ENCODE measurements at regions not wholly inside any gene's neighbourhood (a gene's known extent, or its start where the extent isn't known, plus 50 kb on each side); places are given as distances from the start of the nearest gene placed in this dataset.
"Not testable (repeated sequence)": the region's sequence is repeated elsewhere in the genome, so short reads cannot be mapped to it uniquely, and the experiment has no call there.

GRCh38 chr2:121063471-121063870 lies 221.5 kb downstream of the TFCP2L1 start:
- no peak for DNase-seq

GRCh38 chr2:121064186-121064585 lies 220.8 kb downstream of the TFCP2L1 start:
- no peak for DNase-seq

GRCh38 chr2:121065239-121065638 lies 219.8 kb downstream of the TFCP2L1 start:
- no peak for DNase-seq

DNA sequence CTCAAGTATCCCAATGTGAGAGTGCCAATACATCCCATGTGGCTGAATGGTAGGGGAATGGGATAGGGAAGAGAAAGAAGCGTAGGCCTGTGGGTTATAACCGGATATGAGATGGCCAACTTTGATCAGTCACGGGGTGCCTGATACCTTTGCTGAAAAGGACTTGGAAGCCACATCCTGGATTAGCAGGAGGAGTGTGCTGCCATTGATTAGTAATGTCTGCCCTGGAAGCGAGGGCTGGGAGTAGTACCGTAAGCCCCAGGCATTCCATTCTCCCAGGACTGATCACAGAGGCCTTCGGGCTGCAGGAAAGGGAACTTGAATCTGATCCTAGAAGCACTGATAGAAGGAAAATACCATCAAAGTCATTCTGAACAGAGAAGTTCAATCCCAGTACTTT lies 218.5 kb downstream of the TFCP2L1 start:
- no peak for DNase-seq

- DNase-seq, result no peak
Measured at GRCh38 chr2:121068851-121069250, 216.2 kb downstream of the TFCP2L1 start.

GRCh38 chr2:121069434-121069969 lies 215.5 kb downstream of the TFCP2L1 start:
- DNase-seq, result no peak

GRCh38 chr2:121070061-121070460 lies 214.9 kb downstream of the TFCP2L1 start:
- not testable (repeated sequence) for DNase-seq

GRCh38 chr2:121071034-121071504 lies 213.9 kb downstream of the TFCP2L1 start:
- DNase-seq, result peak; percentile 80

GRCh38 chr2:121072784-121073183 lies 212.2 kb downstream of the TFCP2L1 start:
- no peak for DNase-seq

DNA sequence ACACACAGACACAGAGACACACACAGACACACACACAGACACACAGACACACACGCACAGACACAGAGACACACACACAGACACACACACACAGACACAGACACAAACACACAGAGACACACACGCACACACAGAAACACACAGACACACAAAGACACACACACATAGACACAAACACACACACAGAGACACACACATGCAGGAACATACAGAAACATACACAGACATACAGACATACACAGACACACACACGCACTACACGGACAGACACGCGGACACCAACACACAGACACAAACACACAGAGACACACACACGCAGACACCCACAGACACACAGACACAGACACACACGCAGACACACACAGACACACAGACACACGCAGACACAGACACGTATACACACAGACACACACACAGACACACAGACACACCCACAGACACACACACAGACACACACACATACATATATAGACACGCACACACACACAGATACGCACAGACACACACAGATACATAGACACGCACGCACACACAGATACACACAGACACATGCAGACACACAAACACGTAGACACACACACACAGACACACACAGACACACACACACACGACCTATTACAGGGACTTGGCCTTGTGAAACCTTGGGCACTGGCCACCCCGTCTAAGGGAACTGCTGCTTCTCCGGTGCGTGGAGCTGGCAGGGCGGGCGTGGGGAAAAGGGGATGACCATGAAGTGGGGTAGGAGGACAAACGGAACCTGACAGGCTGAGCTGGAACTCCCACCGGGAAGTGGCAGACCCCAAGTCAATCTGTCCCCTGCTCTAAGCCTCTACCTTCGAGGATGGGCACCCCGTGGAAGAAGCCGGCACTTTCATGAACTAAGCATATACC lies 211.4 kb downstream of the TFCP2L1 start:
- no peak for DNase-seq

GRCh38 chr2:121074293-121074932 lies 210.6 kb downstream of the TFCP2L1 start:
- DNase-seq, result peak; percentile 52

- peak; percentile 92 for DNase-seq
Measured at GRCh38 chr2:121075006-121075551, 209.9 kb downstream of the TFCP2L1 start.

GRCh38 chr2:121075641-121076497 lies 209.1 kb downstream of the TFCP2L1 start:
- DNase-seq, result peak; percentile 86

GRCh38 chr2:121076498-121076820 lies 208.5 kb downstream of the TFCP2L1 start:
- DNase-seq, result peak; percentile 86

- DNase-seq, result peak; percentile 85
Measured at GRCh38 chr2:121076885-121077549, 208.0 kb downstream of the TFCP2L1 start.

DNA sequence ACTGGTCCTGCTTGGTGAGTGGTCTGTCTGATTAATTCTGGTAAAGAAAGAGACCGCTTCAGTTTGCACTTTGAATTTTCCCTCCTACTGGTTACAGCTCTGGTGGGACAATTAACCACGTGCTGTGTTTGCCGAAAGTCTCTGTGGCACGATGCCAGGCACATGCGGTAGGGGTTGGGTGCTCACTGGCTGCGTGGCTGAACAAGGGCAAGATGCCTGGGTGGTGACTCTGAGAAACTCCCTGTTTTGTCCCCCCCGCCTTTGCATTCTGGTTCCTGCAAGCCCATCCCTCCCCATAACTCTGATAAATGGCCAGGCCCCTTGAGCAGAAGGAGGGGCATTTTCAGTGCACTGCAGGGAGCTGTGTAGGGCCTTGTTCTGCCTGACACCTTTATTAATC lies 206.1 kb downstream of the TFCP2L1 start:
- no peak for DNase-seq

DNA sequence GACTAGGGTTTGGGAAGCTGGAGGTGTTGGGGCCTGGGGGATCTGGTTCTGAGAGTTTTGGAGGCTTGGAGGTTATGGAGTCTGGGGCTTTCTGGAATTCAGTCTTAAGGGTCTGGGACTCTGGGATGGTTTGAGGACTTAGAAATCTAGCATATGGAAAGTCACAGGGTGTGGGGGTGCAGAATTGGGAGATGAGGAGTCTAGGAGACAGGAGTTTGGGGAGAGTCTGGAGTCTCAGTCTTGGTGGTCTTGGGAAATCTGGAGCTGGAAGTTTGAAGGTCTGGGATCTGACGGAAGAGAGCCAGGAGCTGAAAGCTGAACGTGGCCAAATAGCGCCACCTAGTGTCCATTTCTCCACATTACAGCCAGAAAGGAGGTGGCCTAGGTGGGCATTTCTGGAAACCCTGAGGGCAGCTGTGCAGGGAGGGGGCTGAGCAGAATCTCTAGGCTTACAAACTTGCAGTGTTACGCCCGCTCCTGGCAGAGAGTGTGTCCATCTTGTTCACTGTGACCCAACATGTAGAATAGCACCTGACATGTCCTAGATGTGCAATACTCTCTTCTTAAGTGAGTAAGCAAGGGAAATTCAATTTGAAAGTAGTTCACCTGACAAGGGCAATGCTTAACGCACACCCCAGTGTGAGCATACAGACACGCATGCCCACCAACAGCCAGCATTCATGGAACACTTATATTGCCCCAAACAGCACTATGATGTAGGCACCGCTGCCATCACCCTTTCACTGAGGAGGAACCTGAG lies 204.8 kb downstream of the TFCP2L1 start:
- peak; percentile 73 for DNase-seq

- DNase-seq, result no peak
Measured at GRCh38 chr2:121081701-121082100, 203.3 kb downstream of the TFCP2L1 start.

DNA sequence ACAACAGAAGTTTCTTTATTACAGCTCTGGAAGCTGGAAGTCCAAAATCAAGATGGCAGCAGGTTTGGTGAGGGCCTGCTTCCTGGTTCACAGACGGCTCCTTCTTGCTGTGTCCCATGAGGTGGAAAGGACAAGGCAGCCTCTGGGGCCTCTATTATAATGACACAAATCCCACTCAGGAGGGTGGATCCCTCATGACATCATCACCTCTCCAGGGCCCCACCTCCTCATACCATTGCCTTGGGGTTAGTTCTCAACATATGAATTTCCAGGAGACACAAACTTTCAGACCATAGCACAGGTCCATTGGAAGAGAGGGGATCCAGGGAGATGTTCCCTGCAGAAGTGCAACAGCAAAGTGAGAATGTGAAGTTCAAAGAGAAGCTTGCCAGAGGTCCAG lies 202.8 kb downstream of the TFCP2L1 start:
- no peak for DNase-seq

DNA sequence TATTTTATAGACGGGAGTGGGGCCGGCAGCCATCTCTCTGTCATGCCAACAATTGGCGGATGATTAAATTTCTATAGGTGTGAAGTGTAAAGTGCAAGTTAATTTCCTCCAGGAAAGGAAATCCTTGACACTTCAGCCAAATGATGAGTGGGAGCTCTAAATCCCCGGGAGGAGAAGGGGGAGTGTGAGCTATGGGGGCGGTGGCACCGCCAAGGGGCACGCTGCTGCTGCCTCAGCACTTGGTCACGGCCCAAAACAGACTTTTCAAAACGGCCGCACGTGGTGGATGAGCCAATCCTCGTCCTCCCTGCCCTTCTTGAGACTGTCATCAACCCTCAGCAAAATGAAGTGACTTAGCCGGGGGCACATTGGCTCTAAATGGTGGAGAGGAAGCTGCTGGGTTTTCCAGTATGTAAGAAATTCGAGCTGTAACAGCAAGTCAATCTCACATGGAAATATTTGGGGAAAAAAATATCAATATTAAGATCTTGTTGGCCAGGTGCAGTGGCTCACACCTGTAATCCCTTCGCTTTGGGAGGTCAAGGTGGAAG lies 200.8 kb downstream of the TFCP2L1 start:
- DNase-seq, result no peak

DNA sequence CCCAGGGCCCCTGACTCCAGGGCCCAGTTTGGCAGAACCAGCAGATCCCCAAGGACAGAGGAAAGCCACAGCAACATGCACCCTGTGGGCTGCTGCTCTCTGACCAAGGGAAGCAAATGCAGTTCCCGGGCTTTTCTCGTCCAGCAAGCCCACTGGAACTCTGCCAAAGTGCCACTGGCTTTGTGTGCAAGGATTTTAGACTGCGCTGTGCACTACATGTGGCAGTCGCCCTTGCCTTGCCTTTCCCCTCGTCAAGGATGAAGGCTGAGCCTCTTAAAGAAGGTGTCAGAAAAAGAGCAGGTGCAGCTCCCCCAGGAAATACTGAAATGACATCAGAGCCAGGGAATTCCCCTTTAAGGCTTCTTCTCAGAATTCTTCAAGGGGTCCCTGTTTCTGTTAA lies 199.2 kb downstream of the TFCP2L1 start:
- peak; percentile 61 for DNase-seq

All from DMS53 (cell line).